IMR-90 (cell line): ENCODE measurements at regions not wholly inside any gene's neighbourhood (a gene's known extent, or its start where the extent isn't known, plus 50 kb on each side); places are given as distances from the start of the nearest gene placed in this dataset.
A peak's percentile ranks its signal among the peaks of the same experiment; 100 is the strongest.

Experiments
- ATAC-seq: fragments of 200-7000 bp; cut with Tn5 transposase; 2 replicates; pipeline ENCODE4 v1.9.1; 2020; ENCODE audit warnings: low read depth, mild to moderate bottlenecking, moderate library complexity
- BruUV-seq: library from RNA; stranded (reverse); fragments of 400-500 nt; replicated peaks from 2 replicates; lab custom pipeline; 2021; lab: Mats Ljungman, UMichigan
- CTCF ChIA-PET: fragments of 300-600 bp; formaldehyde crosslinking; extraction: SDS; loops from one replicate; lab custom pipeline; 2021; ENCODE audit warnings: antibody characterized with exemption; lab: Yijun Ruan, JAX
- POLR2A ChIA-PET: fragments of 300-600 bp; sonication (Branson Sonifier 250); formaldehyde crosslinking; loops from one replicate; lab custom pipeline; 2022; ENCODE audit warnings: antibody characterized with exemption; ENCODE audit not compliant: unreplicated experiment; lab: Charles Lee
- DNase-seq: peaks from one replicate; pipeline ENCODE4 v3.0.0; 2013
- H2AFZ ChIP-seq: replicated peaks from 2 replicates; pipeline ENCODE3; 2013; ENCODE audit warnings: low read length, mild to moderate bottlenecking; ENCODE audit not compliant: poor library complexity
- H2AK5ac ChIP-seq: 2 replicates; pipeline ENCODE4 v1.6.1; 2013; ENCODE audit warnings: low read depth, low read length, inconsistent platforms
- H2AK9ac ChIP-seq: replicated peaks from 2 replicates; pipeline ENCODE3; 2013; ENCODE audit warnings: mild to moderate bottlenecking, low read depth, low read length, moderate library complexity; ENCODE audit not compliant: poor library complexity
- H2BK120ac ChIP-seq: 2 replicates; pipeline ENCODE4 v1.6.1; 2013; ENCODE audit warnings: low read depth, low read length, inconsistent platforms
- H2BK15ac ChIP-seq: 3 replicates; pipeline ENCODE4 v1.6.1; 2013; ENCODE audit warnings: low read depth, low read length, inconsistent platforms
- H2BK20ac ChIP-seq: 2 replicates; pipeline ENCODE4 v1.6.1; 2013; ENCODE audit warnings: low read depth, mild to moderate bottlenecking, inconsistent platforms, low read length, moderate library complexity
- H2BK5ac ChIP-seq: 2 replicates; pipeline ENCODE4 v1.6.1; 2013; ENCODE audit warnings: mild to moderate bottlenecking, low read depth, low read length, inconsistent platforms; ENCODE audit not compliant: poor library complexity, severe bottlenecking
- H3K14ac ChIP-seq: replicated peaks from 2 replicates; pipeline ENCODE4 v1.6.1; 2013; ENCODE audit warnings: low read depth, low read length, inconsistent platforms
- H3K18ac ChIP-seq: 2 replicates; pipeline ENCODE4 v1.6.1; 2013; ENCODE audit warnings: low read depth, low read length, control low read depth
- H3K23ac ChIP-seq: 2 replicates; pipeline ENCODE4 v1.6.1; 2013; ENCODE audit warnings: low read depth, low read length, inconsistent platforms
- H3K27ac ChIP-seq: 2 replicates; pipeline ENCODE4 v1.5.1; 2013; ENCODE audit warnings: mild to moderate bottlenecking, control low read depth, low read length; ENCODE audit not compliant: insufficient read depth
- H3K27me3 ChIP-seq: 2 replicates; pipeline ENCODE4 v1.6.1; 2013; ENCODE audit warnings: low read length; ENCODE audit not compliant: control insufficient read depth, insufficient read depth
- H3K36me3 ChIP-seq: 2 replicates; pipeline ENCODE4 v1.6.1; 2013; ENCODE audit warnings: low read length, mixed read lengths; ENCODE audit not compliant: control insufficient read depth, insufficient read depth
- H3K4ac ChIP-seq: 2 replicates; pipeline ENCODE4 v1.6.1; 2013; ENCODE audit warnings: low read depth, low read length, inconsistent platforms
- H3K4me1 ChIP-seq: 2 replicates; pipeline ENCODE4 v1.6.1; 2013; ENCODE audit warnings: low read length, mixed read lengths; ENCODE audit not compliant: control insufficient read depth, insufficient read depth
- H3K4me2 ChIP-seq: 2 replicates; pipeline ENCODE4 v1.6.1; 2013; ENCODE audit warnings: low read depth, mild to moderate bottlenecking, control low read depth, low read length, moderate library complexity
- H3K4me3 ChIP-seq: 2 replicates; pipeline ENCODE4 v1.5.1; 2013; ENCODE audit warnings: low read depth, mild to moderate bottlenecking, control low read depth, low read length, moderate library complexity; ENCODE audit not compliant: insufficient read depth
- H3K56ac ChIP-seq: 2 replicates; pipeline ENCODE4 v1.6.1; 2013; ENCODE audit warnings: low read length, inconsistent platforms; ENCODE audit not compliant: insufficient read depth; ENCODE audit errors: extremely low read depth
- H3K79me1 ChIP-seq, 2 experiments: 2 replicates each; pipeline ENCODE4 v1.6.1; 2013; ENCODE audit warnings: low read length in 2 of 2, inconsistent platforms in 1 of 2, low read depth in 1 of 2
- H3K9ac ChIP-seq: 2 replicates; pipeline ENCODE4 v1.6.1; 2013; ENCODE audit warnings: low read depth, low read length, control low read depth
- H3K9me1 ChIP-seq: 2 replicates; pipeline ENCODE4 v1.6.1; 2013; ENCODE audit warnings: low read length, inconsistent platforms; ENCODE audit not compliant: insufficient read depth
- H3K9me3 ChIP-seq: 2 replicates; pipeline ENCODE4 v1.6.1; 2013; ENCODE audit warnings: low read length; ENCODE audit not compliant: control insufficient read depth, insufficient read depth
- H4K20me1 ChIP-seq: 2 replicates; pipeline ENCODE4 v1.6.1; 2013; ENCODE audit warnings: low read length, inconsistent platforms; ENCODE audit not compliant: insufficient read depth
- H4K5ac ChIP-seq: 2 replicates; pipeline ENCODE4 v1.6.1; 2013; ENCODE audit warnings: mild to moderate bottlenecking, low read depth, low read length, control low read depth
- H4K8ac ChIP-seq, 2 experiments: 2 replicates each; pipeline ENCODE4 v1.6.1; 2013; ENCODE audit warnings: low read depth in 2 of 2, low read length in 2 of 2, control low read depth in 1 of 2, inconsistent platforms in 1 of 2
- H4K91ac ChIP-seq: 2 replicates; pipeline ENCODE4 v1.6.1; 2013; ENCODE audit warnings: low read depth, low read length, inconsistent platforms; ENCODE audit not compliant: insufficient read depth
- BHLHE40 ChIP-seq: fragments of 150-350 bp; IDR thresholded peaks from 2 replicates; pipeline ENCODE4 v1.6.1; 2016; ENCODE audit warnings: mild to moderate bottlenecking, low read depth, low read length
- CEBPB ChIP-seq: IDR thresholded peaks from 2 replicates; pipeline ENCODE4 v1.6.1; 2012; ENCODE audit warnings: low read depth, low read length, improper control_type of control experiment
- CHD1 ChIP-seq: IDR thresholded peaks from 2 replicates; pipeline ENCODE4 v1.6.1; 2012; ENCODE audit warnings: low read depth, low read length, improper control_type of control experiment
- ELK1 ChIP-seq: fragments of 150-350 bp; IDR thresholded peaks from 2 replicates; pipeline ENCODE4 v1.6.1; 2016; ENCODE audit warnings: low read depth, mild to moderate bottlenecking, low read length, moderate library complexity, borderline replicate concordance
- FOS ChIP-seq: fragments of 150-350 bp; IDR thresholded peaks from 2 replicates; pipeline ENCODE4 v1.6.1; 2016; ENCODE audit warnings: low read depth, low read length
- MAFK ChIP-seq: IDR thresholded peaks from 2 replicates; pipeline ENCODE4 v1.6.1; 2012; ENCODE audit warnings: low read depth, low read length, improper control_type of control experiment
- MAZ ChIP-seq: IDR thresholded peaks from 2 replicates; pipeline ENCODE4 v1.6.1; 2012; ENCODE audit warnings: low read depth, mild to moderate bottlenecking, low read length, improper control_type of control experiment, moderate library complexity, borderline replicate concordance
- MXI1 ChIP-seq: IDR thresholded peaks from 2 replicates; pipeline ENCODE4 v1.6.1; 2012; ENCODE audit warnings: low read depth, mild to moderate bottlenecking, low read length, moderate library complexity, borderline replicate concordance
- NFE2L2 ChIP-seq: fragments of 150-350 bp; IDR thresholded peaks from 2 replicates; pipeline ENCODE4 v1.6.1; 2016; ENCODE audit warnings: low read depth, mild to moderate bottlenecking, low read length
- POLR2A ChIP-seq: IDR thresholded peaks from 2 replicates; pipeline ENCODE4 v1.6.1; 2012; ENCODE audit warnings: mild to moderate bottlenecking, low read depth, low read length
- RAD21 ChIP-seq: IDR thresholded peaks from 2 replicates; pipeline ENCODE4 v1.6.1; 2012; ENCODE audit warnings: low read length, improper control_type of control experiment
- RCOR1 ChIP-seq: IDR thresholded peaks from 2 replicates; pipeline ENCODE4 v1.6.1; 2012; ENCODE audit warnings: mild to moderate bottlenecking, low read length, improper control_type of control experiment; ENCODE audit not compliant: insufficient replicate concordance
- RFX5 ChIP-seq: IDR thresholded peaks from 2 replicates; pipeline ENCODE4 v1.8.0; 2012; ENCODE audit warnings: low read depth, mild to moderate bottlenecking, low read length, moderate library complexity
- SMC3 ChIP-seq: fragments of 150-350 bp; IDR thresholded peaks from 2 replicates; pipeline ENCODE4 v1.6.1; 2016; ENCODE audit warnings: low read depth, mild to moderate bottlenecking, antibody characterized with exemption, low read length, moderate library complexity
- USF2 ChIP-seq: fragments of 150-350 bp; IDR thresholded peaks from 2 replicates; pipeline ENCODE4 v1.6.1; 2017; ENCODE audit warnings: mild to moderate bottlenecking, antibody characterized with exemption, low read length, low read depth
- WGBS, 2 experiments: methylation state at CpG; one replicate each; pipeline versions ENCODE4 v1.1.5 to v1.1.7; 2013; ENCODE audit warnings: missing lambda C conversion rate in 2 of 2; ENCODE audit not compliant: insufficient read length in 1 of 2; ENCODE audit errors: extremely low coverage in 2 of 2; 5-methylcytosine and 5-hydroxymethylcytosine counted together
- dilution Hi-C: fragments of 300-500 bp; cut with HindIII; formaldehyde crosslinking; loops from one replicate; pipeline ENCODE4 v1.14.3; 2018; ENCODE audit warnings: low sequenced_read_pairs; ENCODE audit not compliant: unreplicated experiment
- in situ Hi-C: fragments of 300-500 bp; cut with MboI; formaldehyde crosslinking; loops from 3 replicates; pipeline ENCODE4 v1.14.3; 2019; ENCODE audit warnings: low sequenced_read_pairs, inconsistent platforms, mixed read lengths
- intact Hi-C: fragments of 100-400 bp; cut with micrococcal nuclease; formaldehyde crosslinking; loops from 2 replicates; pipeline ENCODE4 v1.10.0; 2022
- TF ChIP-seq, protein P1 (sequence below): conservative IDR thresholded peaks from 2 replicates; pipeline ENCODE4 v1.5.1; 2012; ENCODE audit warnings: mild to moderate bottlenecking, low read depth, low read length, improper control_type of control experiment

DNA sequence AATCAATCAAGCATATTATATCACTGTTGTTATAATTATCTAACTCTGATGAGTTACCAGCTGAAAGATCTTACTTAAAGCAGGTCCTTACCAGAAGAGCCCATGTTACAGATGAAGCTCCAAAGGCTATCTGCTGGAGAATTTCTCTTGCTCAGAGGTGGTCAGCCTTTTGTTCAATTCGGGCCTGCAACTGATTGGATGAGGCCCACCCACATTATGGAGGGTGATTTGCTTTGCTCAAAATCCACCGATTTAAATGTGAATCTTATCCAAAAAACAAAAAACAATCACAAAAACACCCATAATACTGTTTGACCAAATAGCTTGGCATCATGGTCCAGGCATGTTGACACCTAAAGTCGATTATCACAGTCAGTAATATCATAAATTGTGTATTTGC lies 348.6 kb upstream of the ANO3 start:
- Histone ChIP-seq H2BK20ac (no peak overlapping the region), H3K23ac (no peak overlapping the region), H3K9me1 (no peaks in the 10 kb centered on the region), H2AK9ac (no peak overlapping the region), H2AK5ac (no peak overlapping the region), H3K4me1 (no peaks in the 10 kb centered on the region), H3K9ac (no peak overlapping the region), H3K18ac (no peak overlapping the region), H4K8ac (no peak overlapping the region), H3K56ac (no peak overlapping the region), H2BK120ac (no peak overlapping the region), H3K4me2 (no peak overlapping the region), H3K27ac (no peak overlapping the region), H4K5ac (no peak overlapping the region), H3K9me3 (no peaks in the 10 kb centered on the region), H4K91ac (no peak overlapping the region), H3K79me1 (no peaks in the 10 kb centered on the region), H4K20me1 (no peaks in the 10 kb centered on the region), H2BK15ac (0 out of 3 replicates have a peak overlapping the region, but pooled peaks have one; percentile 14), H2AFZ (no peak overlapping the region), H3K14ac (no peak overlapping the region), H3K27me3 (no peaks in the 10 kb centered on the region), H3K4me3 (no peak overlapping the region), H2BK5ac (no peak overlapping the region), H3K36me3 (no peaks in the 10 kb centered on the region), H3K4ac (no peak overlapping the region)
- no TSS peak for BruUV-seq
- no CpG with 5 or more reads among the region's 3 CpGs for WGBS, 2 experiments
- POLR2A ChIA-PET = no interaction called here
- no peak for ATAC-seq
- intact Hi-C loops = loop anchor here (2.0 to 10.0 kb wide), 2 partner anchors 236 to 1488 kb away; partner anchors contain the start of gene LUZP2
- CTCF ChIA-PET = no interaction called here
- no peak for TF ChIP-seq MXI1
- no peak for TF ChIP-seq RCOR1
- TF ChIP-seq CEBPB = no peak
- TF ChIP-seq MAZ = no peak
- no peak for TF ChIP-seq POLR2A
- TF ChIP-seq, protein P1, sequence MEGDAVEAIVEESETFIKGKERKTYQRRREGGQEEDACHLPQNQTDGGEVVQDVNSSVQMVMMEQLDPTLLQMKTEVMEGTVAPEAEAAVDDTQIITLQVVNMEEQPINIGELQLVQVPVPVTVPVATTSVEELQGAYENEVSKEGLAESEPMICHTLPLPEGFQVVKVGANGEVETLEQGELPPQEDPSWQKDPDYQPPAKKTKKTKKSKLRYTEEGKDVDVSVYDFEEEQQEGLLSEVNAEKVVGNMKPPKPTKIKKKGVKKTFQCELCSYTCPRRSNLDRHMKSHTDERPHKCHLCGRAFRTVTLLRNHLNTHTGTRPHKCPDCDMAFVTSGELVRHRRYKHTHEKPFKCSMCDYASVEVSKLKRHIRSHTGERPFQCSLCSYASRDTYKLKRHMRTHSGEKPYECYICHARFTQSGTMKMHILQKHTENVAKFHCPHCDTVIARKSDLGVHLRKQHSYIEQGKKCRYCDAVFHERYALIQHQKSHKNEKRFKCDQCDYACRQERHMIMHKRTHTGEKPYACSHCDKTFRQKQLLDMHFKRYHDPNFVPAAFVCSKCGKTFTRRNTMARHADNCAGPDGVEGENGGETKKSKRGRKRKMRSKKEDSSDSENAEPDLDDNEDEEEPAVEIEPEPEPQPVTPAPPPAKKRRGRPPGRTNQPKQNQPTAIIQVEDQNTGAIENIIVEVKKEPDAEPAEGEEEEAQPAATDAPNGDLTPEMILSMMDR = no peak
- TF ChIP-seq USF2 = no peak
- no peak for TF ChIP-seq BHLHE40
- no peak for TF ChIP-seq CHD1
- TF ChIP-seq MAFK = no peak
- no peak for TF ChIP-seq SMC3
- TF ChIP-seq RFX5 = no peak
- no peak for TF ChIP-seq FOS
- no peak for TF ChIP-seq NFE2L2
- TF ChIP-seq RAD21 = no peak
- TF ChIP-seq ELK1 = no peak
- no peak for DNase-seq
- dilution Hi-C loops = no loop called here
- in situ Hi-C loops = loop anchor here (5.0 kb wide), 2 partner anchors 239 to 294 kb away; no protein-coding TSS in a partner anchor
